ENCODE measurements at regions not wholly inside any gene's neighbourhood (a gene's known extent, or its start where the extent isn't known, plus 50 kb on each side); places are given as distances from the start of the nearest gene placed in this dataset.

- H3K4me3 ChIP-seq (ENCODE audit: low read length): no peak overlapping the region
- no peak overlapping the region for H3K27ac ChIP-seq (ENCODE audit: low read length)
- H3K9me3 ChIP-seq (ENCODE audit: control insufficient read depth, low read depth, low read length): no peaks in the 10 kb centered on the region
- no peaks in the 10 kb centered on the region for H3K27me3 ChIP-seq (ENCODE audit: control insufficient read depth, insufficient read depth, low read length)
- H3K9ac ChIP-seq (ENCODE audit: low read length): no peak overlapping the region
- H3K4me1 ChIP-seq (ENCODE audit: control insufficient read depth, low read depth, low read length): no peaks in the 10 kb centered on the region
- H3K36me3 ChIP-seq (ENCODE audit: control insufficient read depth, low read depth, low read length): no peaks in the 10 kb centered on the region
Measured at GRCh38 chr3:111482574-111482973, 59.4 kb upstream of the CD96 start.

- no peaks in the 10 kb centered on the region for H3K4me1 ChIP-seq (ENCODE audit: control insufficient read depth, low read depth, low read length)
- H3K4me3 ChIP-seq (ENCODE audit: low read length): no peak overlapping the region
- H3K9me3 ChIP-seq (ENCODE audit: control insufficient read depth, low read depth, low read length): no peaks in the 10 kb centered on the region
- H3K27ac ChIP-seq (ENCODE audit: low read length): no peak overlapping the region
- H3K36me3 ChIP-seq (ENCODE audit: control insufficient read depth, low read depth, low read length): no peaks in the 10 kb centered on the region
- H3K27me3 ChIP-seq (ENCODE audit: control insufficient read depth, insufficient read depth, low read length): no peaks in the 10 kb centered on the region
- H3K9ac ChIP-seq (ENCODE audit: low read length): no peak overlapping the region
Measured at GRCh38 chr3:111485086-111485485, 56.9 kb upstream of the CD96 start.

Measured in iPS-18a (cell line).